ENCODE measurements at regions not wholly inside any gene's neighbourhood (a gene's known extent, or its start where the extent isn't known, plus 50 kb on each side); places are given as distances from the start of the nearest gene placed in this dataset.

GRCh38 chr11:81840380-81840779 lies 893.3 kb downstream of the FAM181B start:
- no peaks in the 10 kb centered on the region for H3K36me3 ChIP-seq (ENCODE audit: insufficient read depth, insufficient read length, low read length)

GRCh38 chr11:81839976-81840375 lies 893.7 kb downstream of the FAM181B start:
- Histone ChIP-seq H3K9ac (ENCODE audit: insufficient read length, low read depth) (no peak overlapping the region), H3K9me3 (ENCODE audit: insufficient read depth, low read length) (no peaks in the 10 kb centered on the region), H3K4me1 (ENCODE audit: insufficient read depth, insufficient read length) (no peaks in the 10 kb centered on the region), H3K27me3 (ENCODE audit: insufficient read depth, insufficient read length) (no peaks in the 10 kb centered on the region), H3K4me3 (ENCODE audit: insufficient read length, low read depth) (no peak overlapping the region), H3K36me3 (ENCODE audit: insufficient read depth, insufficient read length, low read length) (no peaks in the 10 kb centered on the region)
- no peak for TF ChIP-seq YY1 (IDR thresholded peaks at IDR 0.05; ENCODE audit: insufficient read depth, insufficient read length)
- no peak for TF ChIP-seq ZNF274 (IDR thresholded peaks at IDR 0.05; ENCODE audit: low read depth, low read length)
- no peak for TF ChIP-seq SUZ12 (IDR thresholded peaks at IDR 0.05; ENCODE audit: extremely low read depth, insufficient read depth, insufficient read length)
- DNase-seq (ENCODE audit: low read depth, low spot score) = no peak

More at GRCh38 chr11:81840380-81840779, 893.3 kb downstream of the FAM181B start:
- H3K9me3 ChIP-seq (ENCODE audit: insufficient read depth, low read length) = no peaks in the 10 kb centered on the region
- H3K4me3 ChIP-seq (ENCODE audit: insufficient read length, low read depth) = no peak overlapping the region
- H3K27me3 ChIP-seq (ENCODE audit: insufficient read depth, insufficient read length) = no peaks in the 10 kb centered on the region
- H3K9ac ChIP-seq (ENCODE audit: insufficient read length, low read depth) = no peak overlapping the region
- TF ChIP-seq ZNF274 (IDR thresholded peaks at IDR 0.05; ENCODE audit: low read depth, low read length) = no peak
- no peak for TF ChIP-seq YY1 (IDR thresholded peaks at IDR 0.05; ENCODE audit: insufficient read depth, insufficient read length)
- no peak for TF ChIP-seq SUZ12 (IDR thresholded peaks at IDR 0.05; ENCODE audit: extremely low read depth, insufficient read depth, insufficient read length)
- DNase-seq (ENCODE audit: low read depth, low spot score) = no peak
- H3K4me1 ChIP-seq (ENCODE audit: insufficient read depth, insufficient read length) = no peaks in the 10 kb centered on the region

GRCh38 chr11:81839016-81839415 lies 894.6 kb downstream of the FAM181B start:
- no peak overlapping the region for H3K9ac ChIP-seq (ENCODE audit: insufficient read length, low read depth)

GRCh38 chr11:81829976-81830375 lies 903.7 kb downstream of the FAM181B start:
- DNase-seq (ENCODE audit: low read depth, low spot score) = no peak
- H3K27me3 ChIP-seq (ENCODE audit: insufficient read depth, insufficient read length) = no peaks in the 10 kb centered on the region
- H3K4me3 ChIP-seq (ENCODE audit: insufficient read length, low read depth) = no peak overlapping the region
- H3K36me3 ChIP-seq (ENCODE audit: insufficient read depth, insufficient read length, low read length) = no peaks in the 10 kb centered on the region
- no peaks in the 10 kb centered on the region for H3K4me1 ChIP-seq (ENCODE audit: insufficient read depth, insufficient read length)
- H3K9me3 ChIP-seq (ENCODE audit: insufficient read depth, low read length) = no peaks in the 10 kb centered on the region
- no peak overlapping the region for H3K9ac ChIP-seq (ENCODE audit: insufficient read length, low read depth)
- no peak for TF ChIP-seq YY1 (IDR thresholded peaks at IDR 0.05; ENCODE audit: insufficient read depth, insufficient read length)
- TF ChIP-seq SUZ12 (IDR thresholded peaks at IDR 0.05; ENCODE audit: extremely low read depth, insufficient read depth, insufficient read length) = no peak
- no peak for TF ChIP-seq ZNF274 (IDR thresholded peaks at IDR 0.05; ENCODE audit: low read depth, low read length)

More at GRCh38 chr11:81839016-81839415, 894.6 kb downstream of the FAM181B start:
- TF ChIP-seq YY1 (IDR thresholded peaks at IDR 0.05; ENCODE audit: insufficient read depth, insufficient read length) = no peak
- no peak for TF ChIP-seq ZNF274 (IDR thresholded peaks at IDR 0.05; ENCODE audit: low read depth, low read length)
- TF ChIP-seq SUZ12 (IDR thresholded peaks at IDR 0.05; ENCODE audit: extremely low read depth, insufficient read depth, insufficient read length) = no peak
- no peaks in the 10 kb centered on the region for H3K36me3 ChIP-seq (ENCODE audit: insufficient read depth, insufficient read length, low read length)
- H3K27me3 ChIP-seq (ENCODE audit: insufficient read depth, insufficient read length) = no peaks in the 10 kb centered on the region
- H3K9me3 ChIP-seq (ENCODE audit: insufficient read depth, low read length) = no peaks in the 10 kb centered on the region
- H3K4me1 ChIP-seq (ENCODE audit: insufficient read depth, insufficient read length) = no peaks in the 10 kb centered on the region
- no peak overlapping the region for H3K4me3 ChIP-seq (ENCODE audit: insufficient read length, low read depth)
- no peak for DNase-seq (ENCODE audit: low read depth, low spot score)

GRCh38 chr11:81825346-81825745 lies 908.3 kb downstream of the FAM181B start:
- no peak overlapping the region for H3K9ac ChIP-seq (ENCODE audit: insufficient read length, low read depth)
- no peak for DNase-seq (ENCODE audit: low read depth, low spot score)
- no peak overlapping the region for H3K4me3 ChIP-seq (ENCODE audit: insufficient read length, low read depth)
- TF ChIP-seq SUZ12 (IDR thresholded peaks at IDR 0.05; ENCODE audit: extremely low read depth, insufficient read depth, insufficient read length) (no peak), YY1 (IDR thresholded peaks at IDR 0.05; ENCODE audit: insufficient read depth, insufficient read length) (no peak), ZNF274 (IDR thresholded peaks at IDR 0.05; ENCODE audit: low read depth, low read length) (no peak)
- H3K27me3 ChIP-seq (ENCODE audit: insufficient read depth, insufficient read length) = no peaks in the 10 kb centered on the region
- no peaks in the 10 kb centered on the region for H3K36me3 ChIP-seq (ENCODE audit: insufficient read depth, insufficient read length, low read length)
- H3K4me1 ChIP-seq (ENCODE audit: insufficient read depth, insufficient read length) = no peaks in the 10 kb centered on the region
- no peaks in the 10 kb centered on the region for H3K9me3 ChIP-seq (ENCODE audit: insufficient read depth, low read length)

GRCh38 chr11:81819462-81819861 lies 914.2 kb downstream of the FAM181B start:
- Histone ChIP-seq H3K4me1 (ENCODE audit: insufficient read depth, insufficient read length) (no peaks in the 10 kb centered on the region), H3K27me3 (ENCODE audit: insufficient read depth, insufficient read length) (no peaks in the 10 kb centered on the region), H3K4me3 (ENCODE audit: insufficient read length, low read depth) (no peak overlapping the region), H3K9ac (ENCODE audit: insufficient read length, low read depth) (no peak overlapping the region), H3K9me3 (ENCODE audit: insufficient read depth, low read length) (no peaks in the 10 kb centered on the region), H3K36me3 (ENCODE audit: insufficient read depth, insufficient read length, low read length) (no peaks in the 10 kb centered on the region)
- no peak for DNase-seq (ENCODE audit: low read depth, low spot score)
- no peak for TF ChIP-seq SUZ12 (IDR thresholded peaks at IDR 0.05; ENCODE audit: extremely low read depth, insufficient read depth, insufficient read length)
- TF ChIP-seq ZNF274 (IDR thresholded peaks at IDR 0.05; ENCODE audit: low read depth, low read length) = no peak
- TF ChIP-seq YY1 (IDR thresholded peaks at IDR 0.05; ENCODE audit: insufficient read depth, insufficient read length) = no peak

GRCh38 chr11:81804858-81805257 lies 928.8 kb downstream of the FAM181B start:
- no peaks in the 10 kb centered on the region for H3K27me3 ChIP-seq (ENCODE audit: insufficient read depth, insufficient read length)
- H3K4me1 ChIP-seq (ENCODE audit: insufficient read depth, insufficient read length) = no peaks in the 10 kb centered on the region
- no peak overlapping the region for H3K9ac ChIP-seq (ENCODE audit: insufficient read length, low read depth)
- no peak overlapping the region for H3K4me3 ChIP-seq (ENCODE audit: insufficient read length, low read depth)
- no peaks in the 10 kb centered on the region for H3K36me3 ChIP-seq (ENCODE audit: insufficient read depth, insufficient read length, low read length)
- no peak for TF ChIP-seq ZNF274 (IDR thresholded peaks at IDR 0.05; ENCODE audit: low read depth, low read length)
- no peak for TF ChIP-seq SUZ12 (IDR thresholded peaks at IDR 0.05; ENCODE audit: extremely low read depth, insufficient read depth, insufficient read length)
- TF ChIP-seq YY1 (IDR thresholded peaks at IDR 0.05; ENCODE audit: insufficient read depth, insufficient read length) = no peak
- no peak for DNase-seq (ENCODE audit: low read depth, low spot score)
- no peaks in the 10 kb centered on the region for H3K9me3 ChIP-seq (ENCODE audit: insufficient read depth, low read length)
